Activated T-cell treated with anti-CD3 and anti-CD28 coated beads, Interleukin-2, amount 50 U/mL, for 4 hours (primary cell): ENCODE measurements at regions not wholly inside any gene's neighbourhood (a gene's known extent, or its start where the extent isn't known, plus 50 kb on each side); places are given as distances from the start of the nearest gene placed in this dataset.

Experiments used
- ATAC-seq, 2 donors: fragments of 200-7000 bp; cut with Tn5 transposase; one replicate each; pipeline ENCODE4 v1.10.0; 2021
- DNase-seq: peaks from one replicate; pipeline ENCODE4 v3.0.0-alpha.2; 2020
- H3K27me3 Mint-ChIP-seq: one replicate; pipeline ENCODE4 v1.8.0; 2021; ENCODE audit warnings: low read depth, mixed read lengths
- H3K36me3 Mint-ChIP-seq: one replicate; pipeline ENCODE4 v1.8.0; 2022; ENCODE audit warnings: mixed read lengths; ENCODE audit not compliant: insufficient read depth
- H3K4me1 Mint-ChIP-seq: one replicate; pipeline ENCODE4 v1.8.0; 2021; ENCODE audit warnings: low read depth, mixed read lengths
- H3K4me3 Mint-ChIP-seq: one replicate; pipeline ENCODE4 v1.8.0; 2021; ENCODE audit warnings: mild to moderate bottlenecking, moderate library complexity, mixed read lengths
- H3K9me3 Mint-ChIP-seq: one replicate; pipeline ENCODE4 v1.8.0; 2021; ENCODE audit warnings: mixed read lengths

GRCh38 chr10:118465300-118465874 lies 123.3 kb upstream of the FAM204A start:
- H3K9me3 Mint-ChIP-seq: no peaks in the 10 kb centered on the region
- H3K36me3 Mint-ChIP-seq: no peaks in the 10 kb centered on the region
- peaks cover 45% of the 10 kb centered on the region for H3K27me3 Mint-ChIP-seq
- DNase-seq (no peak), ATAC-seq (no peak)
- no peak overlapping the region for H3K4me3 Mint-ChIP-seq
- H3K4me1 Mint-ChIP-seq: no peaks in the 10 kb centered on the region

- DNase-seq (no peak), ATAC-seq (no peak)
- H3K4me3 Mint-ChIP-seq: no peak overlapping the region
- peaks cover 36% of the 10 kb centered on the region for H3K27me3 Mint-ChIP-seq
- H3K9me3 Mint-ChIP-seq: no peaks in the 10 kb centered on the region
- H3K36me3 Mint-ChIP-seq: no peaks in the 10 kb centered on the region
- peaks cover 6% of the 10 kb centered on the region for H3K4me1 Mint-ChIP-seq
Measured at GRCh38 chr10:118463740-118464139, 121.6 kb upstream of the FAM204A start.

- H3K9me3 Mint-ChIP-seq: no peaks in the 10 kb centered on the region
- no peaks in the 10 kb centered on the region for H3K36me3 Mint-ChIP-seq
- H3K27me3 Mint-ChIP-seq: peaks cover 41% of the 10 kb centered on the region
- no peak overlapping the region for H3K4me3 Mint-ChIP-seq
- H3K4me1 Mint-ChIP-seq: peaks cover 6% of the 10 kb centered on the region
- ATAC-seq (no peak), DNase-seq (no peak)
Measured at GRCh38 chr10:118462401-118462800, 120.3 kb upstream of the FAM204A start.

GRCh38 chr10:118459642-118460193 lies 117.6 kb upstream of the FAM204A start:
- Mint-ChIP-seq H3K27me3 (peaks cover 36% of the 10 kb centered on the region), H3K9me3 (no peaks in the 10 kb centered on the region), H3K4me1 (peaks cover 6% of the 10 kb centered on the region), H3K4me3 (peak overlapping the region; percentile 48), H3K36me3 (no peaks in the 10 kb centered on the region)
- ATAC-seq (peak; percentile 48 to 65), DNase-seq (peak; percentile 23)

GRCh38 chr10:118458957-118459641 lies 117.0 kb upstream of the FAM204A start:
- ATAC-seq: no peak
- Mint-ChIP-seq H3K4me1 (peaks cover 6% of the 10 kb centered on the region), H3K9me3 (no peaks in the 10 kb centered on the region), H3K27me3 (peaks cover 31% of the 10 kb centered on the region), H3K36me3 (no peaks in the 10 kb centered on the region), H3K4me3 (peak overlapping the region; percentile 48)
- DNase-seq: no peak

- Mint-ChIP-seq H3K4me1 (peaks cover 6% of the 10 kb centered on the region), H3K27me3 (peaks cover 20% of the 10 kb centered on the region), H3K9me3 (no peaks in the 10 kb centered on the region), H3K36me3 (no peaks in the 10 kb centered on the region), H3K4me3 (no peak overlapping the region)
- no peak for ATAC-seq
- DNase-seq: no peak
Measured at GRCh38 chr10:118457824-118458428, 115.8 kb upstream of the FAM204A start.

- H3K4me3 Mint-ChIP-seq: no peak overlapping the region
- peaks cover 11% of the 10 kb centered on the region for H3K27me3 Mint-ChIP-seq
- peaks cover 10% of the 10 kb centered on the region for H3K9me3 Mint-ChIP-seq
- DNase-seq (no peak), ATAC-seq (no peak)
- H3K4me1 Mint-ChIP-seq: peaks cover 6% of the 10 kb centered on the region
- no peaks in the 10 kb centered on the region for H3K36me3 Mint-ChIP-seq
Measured at GRCh38 chr10:118455181-118455695, 113.1 kb upstream of the FAM204A start.

- Mint-ChIP-seq H3K9me3 (peaks cover 10% of the 10 kb centered on the region), H3K27me3 (peaks cover 12% of the 10 kb centered on the region), H3K4me3 (no peak overlapping the region), H3K36me3 (no peaks in the 10 kb centered on the region), H3K4me1 (peaks cover 2% of the 10 kb centered on the region)
- DNase-seq: no peak
- ATAC-seq: no peak
Measured at GRCh38 chr10:118454211-118454610, 112.1 kb upstream of the FAM204A start.

- DNase-seq (no peak), ATAC-seq (no peak)
- H3K4me3 Mint-ChIP-seq: no peak overlapping the region
- H3K9me3 Mint-ChIP-seq: peaks cover 10% of the 10 kb centered on the region
- no peaks in the 10 kb centered on the region for H3K4me1 Mint-ChIP-seq
- H3K27me3 Mint-ChIP-seq: peaks cover 24% of the 10 kb centered on the region
- H3K36me3 Mint-ChIP-seq: no peaks in the 10 kb centered on the region
Measured at GRCh38 chr10:118452098-118452497, 110.0 kb upstream of the FAM204A start.

- ATAC-seq (no peak), DNase-seq (no peak)
- no peaks in the 10 kb centered on the region for H3K4me1 Mint-ChIP-seq
- H3K9me3 Mint-ChIP-seq: peaks cover 10% of the 10 kb centered on the region
- no peak overlapping the region for H3K4me3 Mint-ChIP-seq
- H3K36me3 Mint-ChIP-seq: no peaks in the 10 kb centered on the region
- peaks cover 37% of the 10 kb centered on the region for H3K27me3 Mint-ChIP-seq
Measured at GRCh38 chr10:118449521-118449920, 107.4 kb upstream of the FAM204A start.

GRCh38 chr10:118448744-118449143 lies 106.6 kb upstream of the FAM204A start:
- H3K4me1 Mint-ChIP-seq: no peaks in the 10 kb centered on the region
- DNase-seq (no peak), ATAC-seq (no peak)
- peaks cover 40% of the 10 kb centered on the region for H3K27me3 Mint-ChIP-seq
- H3K9me3 Mint-ChIP-seq: peaks cover 10% of the 10 kb centered on the region
- no peaks in the 10 kb centered on the region for H3K36me3 Mint-ChIP-seq
- H3K4me3 Mint-ChIP-seq: no peak overlapping the region

- Mint-ChIP-seq H3K4me3 (no peak overlapping the region), H3K4me1 (no peaks in the 10 kb centered on the region), H3K9me3 (peaks cover 10% of the 10 kb centered on the region), H3K36me3 (no peaks in the 10 kb centered on the region), H3K27me3 (peaks cover 42% of the 10 kb centered on the region)
- DNase-seq (no peak), ATAC-seq (no peak)
Measured at GRCh38 chr10:118447478-118448270, 105.5 kb upstream of the FAM204A start.

GRCh38 chr10:118445535-118445934 lies 103.4 kb upstream of the FAM204A start:
- H3K36me3 Mint-ChIP-seq: no peaks in the 10 kb centered on the region
- H3K27me3 Mint-ChIP-seq: peaks cover 45% of the 10 kb centered on the region
- DNase-seq: no peak
- no peak overlapping the region for H3K4me3 Mint-ChIP-seq
- ATAC-seq: no peak
- no peaks in the 10 kb centered on the region for H3K4me1 Mint-ChIP-seq
- H3K9me3 Mint-ChIP-seq: no peaks in the 10 kb centered on the region

- ATAC-seq (no peak), DNase-seq (no peak)
- H3K9me3 Mint-ChIP-seq: no peaks in the 10 kb centered on the region
- H3K4me1 Mint-ChIP-seq: no peaks in the 10 kb centered on the region
- H3K4me3 Mint-ChIP-seq: no peak overlapping the region
- peaks cover 50% of the 10 kb centered on the region for H3K27me3 Mint-ChIP-seq
- no peaks in the 10 kb centered on the region for H3K36me3 Mint-ChIP-seq
Measured at GRCh38 chr10:118444069-118444468, 101.9 kb upstream of the FAM204A start.
